ENCODE measurements at regions not wholly inside any gene's neighbourhood (a gene's known extent, or its start where the extent isn't known, plus 50 kb on each side); places are given as distances from the start of the nearest gene placed in this dataset.

DNA sequence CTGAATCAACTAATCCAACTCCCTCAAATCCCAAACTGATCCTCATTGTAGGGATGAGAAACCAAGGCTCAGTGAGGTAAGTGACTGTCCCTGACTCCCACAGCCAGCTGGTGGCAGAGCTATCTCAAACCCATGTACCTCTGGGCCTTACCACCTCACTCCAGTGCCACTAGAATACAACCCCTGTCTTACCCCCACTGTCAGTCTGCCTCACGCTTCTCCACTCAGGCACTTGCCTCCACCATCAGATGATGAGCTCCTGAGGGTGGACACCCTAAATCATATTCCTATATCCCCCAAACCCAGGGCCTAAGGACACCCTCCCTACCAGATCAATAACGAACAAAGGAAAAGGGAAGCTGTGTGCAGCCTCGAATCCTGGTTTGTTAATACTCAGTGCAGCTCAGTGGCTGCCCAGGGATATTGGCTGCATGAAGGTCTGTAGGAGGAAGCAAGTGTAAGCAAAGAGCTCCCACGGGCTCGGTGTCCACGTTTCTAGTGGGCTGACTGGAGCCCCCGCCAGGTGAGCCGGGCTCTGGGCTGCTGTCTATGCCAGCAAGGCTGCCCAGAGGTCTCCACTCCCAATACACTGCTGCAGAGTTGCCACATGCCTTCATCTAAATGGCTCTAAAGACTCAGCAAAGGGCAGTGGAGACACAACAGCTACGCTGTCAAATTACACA, 533.4 kb downstream of the MATN1 start:
- DNase-seq (no peak), ATAC-seq (no peak)
- Mint-ChIP-seq H3K4me3 (no peak overlapping the region), H3K9me3 (no peaks in the 10 kb centered on the region), H3K36me3 (ENCODE audit: insufficient read depth) (no peaks in the 10 kb centered on the region), H3K4me1 (ENCODE audit: low read depth) (peaks cover 27% of the 10 kb centered on the region), H3K27me3 (ENCODE audit: low read depth) (peaks cover 7% of the 10 kb centered on the region)

DNA sequence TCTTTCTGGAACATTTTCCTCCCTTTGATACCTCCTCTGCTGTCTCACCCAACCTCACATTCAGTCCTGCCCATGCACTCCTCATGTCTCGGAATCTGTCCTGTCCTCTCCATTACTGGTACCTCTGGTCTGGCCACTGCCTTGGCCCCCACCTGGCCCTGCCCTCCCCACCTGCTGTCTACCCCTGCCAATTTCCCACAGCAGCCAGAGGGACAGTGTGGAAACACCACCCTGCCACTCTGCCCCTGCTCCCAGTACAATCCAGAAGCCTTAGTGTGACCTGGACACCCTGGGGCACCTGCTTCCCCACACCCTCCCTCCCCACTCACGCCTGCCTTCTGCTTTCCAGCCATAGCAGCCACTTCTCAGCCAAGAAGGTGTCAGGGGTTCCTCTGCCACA, 534.4 kb downstream of the MATN1 start:
- H3K27me3 Mint-ChIP-seq (ENCODE audit: low read depth): peaks cover 7% of the 10 kb centered on the region
- no peaks in the 10 kb centered on the region for H3K9me3 Mint-ChIP-seq
- no peak overlapping the region for H3K4me3 Mint-ChIP-seq
- peaks cover 27% of the 10 kb centered on the region for H3K4me1 Mint-ChIP-seq (ENCODE audit: low read depth)
- H3K36me3 Mint-ChIP-seq (ENCODE audit: insufficient read depth): no peaks in the 10 kb centered on the region
- no peak for ATAC-seq
- no peak for DNase-seq

DNA sequence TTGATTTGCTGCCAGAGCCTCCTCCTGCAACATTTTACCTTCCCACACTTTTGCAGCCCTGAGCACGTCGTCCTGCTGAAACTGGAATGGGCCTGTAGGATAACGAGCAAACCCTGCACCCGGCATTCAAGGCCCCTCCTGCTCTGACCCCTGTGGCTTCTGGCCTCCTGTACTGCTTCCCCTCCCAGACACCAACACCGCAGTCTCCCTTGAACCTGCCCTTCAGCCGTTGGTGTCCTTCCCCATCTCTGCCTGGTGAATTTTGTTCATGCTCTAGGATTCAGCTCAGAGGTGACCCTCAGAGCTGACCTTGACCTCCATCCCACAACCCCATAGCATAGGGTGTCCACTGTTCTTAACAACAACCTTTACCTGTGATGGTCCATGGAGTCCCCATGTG, 535.1 kb downstream of the MATN1 start:
- H3K36me3 Mint-ChIP-seq (ENCODE audit: insufficient read depth): no peaks in the 10 kb centered on the region
- H3K9me3 Mint-ChIP-seq: no peaks in the 10 kb centered on the region
- H3K4me1 Mint-ChIP-seq (ENCODE audit: low read depth): peaks cover 25% of the 10 kb centered on the region
- ATAC-seq: no peak
- peaks cover 7% of the 10 kb centered on the region for H3K27me3 Mint-ChIP-seq (ENCODE audit: low read depth)
- DNase-seq: no peak
- H3K4me3 Mint-ChIP-seq: no peak overlapping the region

DNA sequence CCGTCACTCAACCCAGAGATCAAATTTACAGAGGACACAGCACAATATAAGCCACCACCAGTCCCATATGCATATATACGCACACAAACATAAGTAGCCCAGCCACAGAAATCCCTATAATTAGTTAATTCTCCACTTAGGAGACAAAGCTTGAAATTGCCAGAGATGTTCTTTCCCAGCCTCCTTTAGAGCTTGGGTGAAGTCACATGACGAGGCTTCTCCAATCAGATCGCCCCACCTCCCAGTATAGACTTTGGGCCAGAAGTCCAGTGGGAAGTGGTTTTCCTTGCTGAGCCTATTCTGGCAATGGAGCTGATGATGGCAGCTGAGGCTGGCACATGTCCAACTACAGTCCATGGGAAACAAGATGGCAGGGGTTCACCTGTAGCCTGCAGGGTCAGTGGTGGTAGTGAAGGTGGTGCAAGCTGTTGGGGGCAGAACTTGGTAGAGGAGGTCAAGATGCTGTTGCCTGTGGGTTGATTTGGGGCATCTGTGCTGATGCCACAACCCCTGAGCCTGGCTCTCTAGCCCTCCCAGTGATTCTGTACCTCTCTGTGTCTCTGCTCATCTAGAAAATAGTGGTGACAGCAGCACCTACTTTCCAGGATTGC, 535.9 kb downstream of the MATN1 start:
- ATAC-seq (no peak), DNase-seq (no peak)
- Mint-ChIP-seq H3K36me3 (ENCODE audit: insufficient read depth) (no peaks in the 10 kb centered on the region), H3K9me3 (no peaks in the 10 kb centered on the region), H3K4me3 (no peak overlapping the region), H3K27me3 (ENCODE audit: low read depth) (peaks cover 10% of the 10 kb centered on the region), H3K4me1 (ENCODE audit: low read depth) (peaks cover 25% of the 10 kb centered on the region)

DNA sequence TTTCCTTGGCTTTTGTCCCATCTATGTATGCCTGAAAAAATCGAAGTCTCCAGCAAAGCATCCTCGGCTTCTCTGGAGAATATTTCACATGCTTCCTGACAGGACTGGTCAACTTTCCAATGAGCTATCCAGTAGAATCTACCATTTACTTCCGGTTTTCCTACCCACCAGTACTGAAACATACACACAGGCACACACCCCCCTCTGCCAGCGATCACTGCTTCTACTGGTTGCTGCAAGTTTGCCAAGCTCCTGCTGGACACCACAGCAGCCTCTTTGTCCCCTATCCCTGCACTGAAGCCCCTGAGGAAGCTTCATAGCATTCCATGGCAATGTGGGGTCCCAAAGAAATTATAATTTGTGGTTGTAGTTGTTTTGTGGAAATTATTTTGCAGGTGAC, 536.8 kb downstream of the MATN1 start:
- no peaks in the 10 kb centered on the region for H3K9me3 Mint-ChIP-seq
- peaks cover 21% of the 10 kb centered on the region for H3K4me1 Mint-ChIP-seq (ENCODE audit: low read depth)
- DNase-seq: no peak
- peaks cover 12% of the 10 kb centered on the region for H3K27me3 Mint-ChIP-seq (ENCODE audit: low read depth)
- H3K36me3 Mint-ChIP-seq (ENCODE audit: insufficient read depth): no peaks in the 10 kb centered on the region
- ATAC-seq: no peak
- H3K4me3 Mint-ChIP-seq: no peak overlapping the region

DNA sequence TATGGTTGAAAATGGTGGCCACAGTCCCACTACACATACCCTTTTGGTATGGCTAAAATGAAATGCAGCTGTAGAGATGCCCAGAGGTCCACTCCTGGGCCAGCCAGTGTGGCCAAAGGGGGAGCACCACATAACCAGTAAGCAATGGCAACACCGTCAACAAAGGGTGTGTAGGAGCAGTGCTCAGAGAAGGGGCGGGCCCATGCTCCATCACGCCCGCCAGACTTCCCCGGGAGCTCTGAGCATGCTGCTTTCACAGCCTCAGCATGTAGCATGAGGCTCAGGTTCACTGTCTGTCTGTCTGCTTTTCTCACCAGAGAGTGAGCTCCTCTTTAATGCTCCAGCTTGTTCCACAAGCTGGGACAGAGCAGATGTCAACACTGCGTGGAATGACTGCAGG, 537.6 kb downstream of the MATN1 start:
- Mint-ChIP-seq H3K36me3 (ENCODE audit: insufficient read depth) (no peaks in the 10 kb centered on the region), H3K27me3 (ENCODE audit: low read depth) (peaks cover 12% of the 10 kb centered on the region), H3K4me1 (ENCODE audit: low read depth) (peaks cover 16% of the 10 kb centered on the region), H3K4me3 (no peak overlapping the region), H3K9me3 (no peaks in the 10 kb centered on the region)
- no peak for DNase-seq
- ATAC-seq: no peak

DNA sequence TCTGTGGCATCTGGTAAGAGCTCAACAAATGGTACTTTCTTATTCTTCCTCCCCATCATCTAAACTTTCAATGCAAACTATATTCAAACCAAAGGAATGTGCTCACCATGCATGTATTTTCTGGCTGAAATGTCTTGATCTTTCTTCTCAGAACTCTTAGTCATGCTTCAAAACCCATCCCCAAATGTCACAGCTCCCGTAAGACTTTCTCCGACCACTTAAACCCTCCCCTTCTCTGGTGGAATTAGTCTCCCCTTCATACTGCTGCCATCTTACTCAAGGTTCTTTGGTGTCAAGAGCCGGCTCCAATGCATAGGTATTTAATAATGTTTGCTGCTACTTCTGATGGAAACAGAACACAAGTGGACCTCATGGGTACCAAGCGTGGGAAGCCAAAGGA, 538.1 kb downstream of the MATN1 start:
- Mint-ChIP-seq H3K9me3 (no peaks in the 10 kb centered on the region), H3K27me3 (ENCODE audit: low read depth) (peaks cover 12% of the 10 kb centered on the region), H3K4me3 (no peak overlapping the region), H3K4me1 (ENCODE audit: low read depth) (peaks cover 11% of the 10 kb centered on the region), H3K36me3 (ENCODE audit: insufficient read depth) (no peaks in the 10 kb centered on the region)
- ATAC-seq: no peak
- DNase-seq: no peak

DNA sequence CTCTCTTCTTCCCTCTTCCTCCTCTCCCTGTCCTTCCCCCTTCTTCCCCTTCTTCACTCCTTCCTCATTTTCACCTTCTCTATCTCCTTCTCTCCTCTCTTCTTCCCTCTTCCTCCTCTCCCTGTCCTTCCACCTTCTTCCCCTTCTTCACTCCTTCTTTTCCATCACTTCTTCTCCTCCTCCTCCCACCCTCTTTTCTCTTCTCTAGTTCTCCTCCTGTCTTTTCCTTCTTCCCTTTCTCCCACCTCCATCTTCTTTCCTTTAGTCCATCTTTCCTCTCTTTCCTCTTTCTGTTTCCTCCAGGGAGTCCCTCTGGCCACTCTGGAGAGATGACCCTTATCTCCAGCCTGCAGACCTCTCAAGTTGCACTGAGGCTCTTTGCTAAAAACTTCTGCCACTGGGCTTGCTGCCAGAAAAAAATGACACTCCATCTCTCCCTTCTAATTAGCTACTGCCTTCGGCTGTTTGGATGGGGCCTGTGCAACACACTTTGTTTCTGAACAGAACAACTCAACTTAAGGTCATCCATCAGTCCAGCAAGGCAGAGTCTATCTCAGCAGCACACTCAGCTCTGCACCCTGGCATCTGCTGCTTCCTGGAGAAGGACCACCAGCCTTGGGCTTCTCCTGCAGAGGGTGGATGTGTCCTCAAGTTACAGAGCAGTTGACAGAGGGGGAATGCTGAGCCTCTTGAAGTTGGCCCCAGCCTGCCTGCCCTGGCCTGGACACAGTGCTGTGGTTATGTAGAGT, 538.8 kb downstream of the MATN1 start:
- no peak overlapping the region for H3K4me3 Mint-ChIP-seq
- DNase-seq (no peak), ATAC-seq (no peak)
- peaks cover 7% of the 10 kb centered on the region for H3K4me1 Mint-ChIP-seq (ENCODE audit: low read depth)
- no peaks in the 10 kb centered on the region for H3K36me3 Mint-ChIP-seq (ENCODE audit: insufficient read depth)
- no peaks in the 10 kb centered on the region for H3K9me3 Mint-ChIP-seq
- H3K27me3 Mint-ChIP-seq (ENCODE audit: low read depth): peaks cover 12% of the 10 kb centered on the region

DNA sequence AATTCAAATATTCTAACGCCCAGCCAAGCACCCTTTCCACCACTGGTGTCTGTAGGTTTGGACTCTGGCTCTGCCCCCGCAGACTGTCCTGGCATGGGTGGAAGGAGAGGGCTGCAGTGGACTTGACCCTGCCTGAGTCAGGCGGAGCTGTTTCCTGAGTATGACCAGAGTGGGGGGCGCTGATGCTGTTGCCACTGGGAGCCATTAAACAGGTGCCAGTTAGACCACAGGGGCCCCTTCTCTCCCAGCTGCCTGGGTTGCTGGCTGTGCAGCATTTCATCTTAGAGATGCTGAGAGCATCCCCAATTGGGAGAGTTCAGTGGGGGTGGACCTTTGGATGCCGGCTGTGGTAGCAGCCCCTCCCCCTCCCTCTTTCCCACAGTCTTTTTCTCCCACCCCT, 539.5 kb downstream of the MATN1 start:
- no peak overlapping the region for H3K4me3 Mint-ChIP-seq
- H3K9me3 Mint-ChIP-seq: peaks cover 4% of the 10 kb centered on the region
- no peaks in the 10 kb centered on the region for H3K36me3 Mint-ChIP-seq (ENCODE audit: insufficient read depth)
- H3K27me3 Mint-ChIP-seq (ENCODE audit: low read depth): peaks cover 7% of the 10 kb centered on the region
- DNase-seq: no peak
- H3K4me1 Mint-ChIP-seq (ENCODE audit: low read depth): peaks cover 1% of the 10 kb centered on the region
- ATAC-seq: no peak

DNA sequence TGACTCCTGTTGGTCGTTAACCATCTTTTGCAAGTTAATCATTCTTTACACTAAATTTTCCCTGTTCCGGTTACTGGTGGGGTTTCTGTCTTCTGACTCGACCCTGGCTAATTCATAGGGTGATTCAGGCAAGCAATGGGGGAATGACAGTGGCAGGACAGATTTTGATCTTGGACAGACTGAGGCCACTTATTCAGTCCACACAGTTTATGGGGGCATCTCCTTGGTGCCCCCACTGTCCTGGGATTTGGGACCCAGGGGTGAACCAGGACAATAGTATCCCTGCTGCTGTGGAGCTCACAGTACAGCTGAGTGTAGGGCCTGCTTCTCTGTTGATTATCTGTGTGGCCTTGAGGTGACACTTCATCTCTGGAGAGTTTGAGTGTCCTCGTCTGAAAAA, 540.4 kb downstream of the MATN1 start:
- ATAC-seq (no peak), DNase-seq (no peak)
- H3K9me3 Mint-ChIP-seq: peaks cover 4% of the 10 kb centered on the region
- H3K4me1 Mint-ChIP-seq (ENCODE audit: low read depth): no peaks in the 10 kb centered on the region
- peaks cover 5% of the 10 kb centered on the region for H3K27me3 Mint-ChIP-seq (ENCODE audit: low read depth)
- H3K36me3 Mint-ChIP-seq (ENCODE audit: insufficient read depth): no peaks in the 10 kb centered on the region
- no peak overlapping the region for H3K4me3 Mint-ChIP-seq

DNA sequence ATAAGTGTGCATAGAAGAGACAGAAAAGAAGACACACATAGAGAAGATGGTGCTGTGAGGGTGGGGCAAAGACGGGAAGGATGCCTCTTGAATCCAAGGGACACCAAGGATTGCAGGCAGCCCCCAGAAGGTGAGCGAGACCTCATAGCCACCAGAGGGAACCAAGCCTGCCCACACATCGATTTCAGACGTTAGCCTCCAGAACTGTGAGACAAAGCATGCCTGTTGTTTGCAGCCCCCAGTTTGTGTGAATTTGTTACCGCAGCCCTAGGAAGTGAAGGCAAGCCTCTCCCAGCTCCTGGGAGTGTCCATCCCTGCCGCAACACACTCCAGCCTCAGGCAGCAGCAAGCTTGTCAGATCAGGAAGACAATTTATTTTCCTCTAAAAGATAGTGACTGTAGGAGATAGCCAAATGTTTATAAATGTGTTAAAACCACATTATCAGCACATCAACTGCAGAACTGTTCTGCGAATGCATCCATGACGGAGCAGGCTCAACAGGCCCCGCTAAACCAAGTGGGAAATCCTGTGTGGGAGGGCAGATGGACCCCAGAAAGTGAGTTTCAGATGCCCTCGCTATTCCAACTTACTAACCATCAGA, 543.3 kb downstream of the MATN1 start:
- no peaks in the 10 kb centered on the region for H3K4me1 Mint-ChIP-seq (ENCODE audit: low read depth)
- H3K36me3 Mint-ChIP-seq (ENCODE audit: insufficient read depth): no peaks in the 10 kb centered on the region
- no peak overlapping the region for H3K4me3 Mint-ChIP-seq
- H3K27me3 Mint-ChIP-seq (ENCODE audit: low read depth): peaks cover 11% of the 10 kb centered on the region
- no peak for ATAC-seq
- H3K9me3 Mint-ChIP-seq: peaks cover 14% of the 10 kb centered on the region
- no peak for DNase-seq

DNA sequence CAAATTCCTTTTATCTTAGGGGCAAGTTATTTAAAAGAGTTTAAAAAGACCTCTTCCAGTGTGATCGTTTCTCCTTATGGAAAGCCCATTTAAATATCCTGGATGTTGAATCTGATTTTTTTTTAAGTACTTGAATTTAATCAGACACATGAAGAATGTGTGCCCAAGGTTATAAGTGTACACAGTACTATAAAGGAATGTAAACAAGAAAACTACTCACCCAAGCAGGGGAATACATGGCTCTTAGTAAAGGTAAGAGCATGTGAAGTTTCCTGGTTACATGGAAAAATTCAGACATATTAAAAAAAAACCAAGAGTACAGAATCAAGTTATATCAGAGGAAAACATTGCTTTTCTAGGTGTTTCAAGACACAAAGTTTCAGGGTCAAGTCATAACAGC, 546.9 kb downstream of the MATN1 start:
- no peaks in the 10 kb centered on the region for H3K4me1 Mint-ChIP-seq (ENCODE audit: low read depth)
- peaks cover 14% of the 10 kb centered on the region for H3K9me3 Mint-ChIP-seq
- DNase-seq: no peak
- no peaks in the 10 kb centered on the region for H3K36me3 Mint-ChIP-seq (ENCODE audit: insufficient read depth)
- ATAC-seq: no peak
- no peak overlapping the region for H3K4me3 Mint-ChIP-seq
- H3K27me3 Mint-ChIP-seq (ENCODE audit: low read depth): peaks cover 9% of the 10 kb centered on the region

DNA sequence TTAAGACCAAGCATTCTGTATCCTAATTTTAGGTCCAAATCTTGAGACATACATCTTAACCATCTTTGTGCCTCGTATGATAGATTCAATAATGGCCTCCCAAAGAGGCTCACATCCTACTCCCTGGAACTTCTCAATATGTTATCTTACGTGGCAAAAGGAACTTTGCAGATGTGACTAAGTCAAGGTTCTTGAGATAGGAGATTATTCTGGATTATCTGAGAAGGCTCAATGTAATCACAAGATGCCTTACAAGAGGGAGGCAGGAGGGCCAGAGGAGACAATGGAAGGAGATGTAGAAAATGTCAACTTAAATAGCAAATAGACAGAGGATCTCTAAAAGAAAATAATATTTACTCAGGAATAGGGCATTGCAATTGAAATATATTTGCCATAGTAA, 548.9 kb downstream of the MATN1 start:
- DNase-seq: no peak
- Mint-ChIP-seq H3K4me3 (no peak overlapping the region), H3K4me1 (ENCODE audit: low read depth) (no peaks in the 10 kb centered on the region), H3K27me3 (ENCODE audit: low read depth) (peaks cover 9% of the 10 kb centered on the region), H3K36me3 (ENCODE audit: insufficient read depth) (no peaks in the 10 kb centered on the region), H3K9me3 (peaks cover 14% of the 10 kb centered on the region)
- ATAC-seq: no peak

DNA sequence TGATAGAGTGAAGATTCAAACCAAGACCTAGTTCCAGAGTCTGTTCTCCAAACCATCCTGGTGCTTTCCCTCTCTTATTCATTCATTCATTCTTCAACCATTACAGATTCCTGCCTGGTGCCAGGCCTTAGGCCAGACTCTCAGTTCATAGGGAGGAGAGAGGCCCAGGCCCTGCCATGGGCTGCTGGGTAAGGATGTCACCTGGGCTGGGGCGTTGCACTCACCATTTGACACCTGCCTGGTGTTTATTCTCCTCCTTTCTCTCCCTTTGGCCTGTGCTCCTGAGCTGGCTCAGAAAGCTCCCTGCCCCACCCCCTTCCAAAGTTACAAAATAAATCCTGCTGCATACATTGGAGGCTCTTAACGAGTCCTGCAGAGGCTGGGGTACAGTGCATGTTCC, 549.8 kb downstream of the MATN1 start:
- H3K36me3 Mint-ChIP-seq (ENCODE audit: insufficient read depth): no peaks in the 10 kb centered on the region
- peaks cover 10% of the 10 kb centered on the region for H3K9me3 Mint-ChIP-seq
- ATAC-seq: no peak
- no peaks in the 10 kb centered on the region for H3K4me1 Mint-ChIP-seq (ENCODE audit: low read depth)
- peaks cover 9% of the 10 kb centered on the region for H3K27me3 Mint-ChIP-seq (ENCODE audit: low read depth)
- H3K4me3 Mint-ChIP-seq: no peak overlapping the region
- no peak for DNase-seq

DNA sequence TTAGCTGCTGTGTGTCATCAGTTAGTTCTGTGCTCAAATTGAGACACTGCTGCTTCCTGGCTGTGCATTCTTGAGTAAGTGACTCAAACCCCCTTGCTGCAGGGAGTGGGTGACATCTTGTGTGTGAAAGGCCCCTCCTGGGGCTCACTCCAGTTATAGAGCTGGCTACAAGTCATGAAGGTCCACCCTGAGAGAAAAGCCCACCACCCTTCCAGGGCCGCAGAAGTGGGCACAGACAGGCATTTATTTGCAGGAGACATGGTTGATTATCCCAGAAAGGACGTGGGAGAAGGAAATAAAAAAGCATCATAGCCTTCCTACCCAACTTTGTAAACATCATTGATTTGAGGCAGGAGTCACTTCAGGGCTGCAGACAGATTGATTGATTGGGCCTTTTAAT, 550.6 kb downstream of the MATN1 start:
- ATAC-seq: no peak
- Mint-ChIP-seq H3K4me1 (ENCODE audit: low read depth) (no peaks in the 10 kb centered on the region), H3K36me3 (ENCODE audit: insufficient read depth) (no peaks in the 10 kb centered on the region), H3K27me3 (ENCODE audit: low read depth) (peaks cover 9% of the 10 kb centered on the region), H3K9me3 (peaks cover 10% of the 10 kb centered on the region), H3K4me3 (no peak overlapping the region)
- no peak for DNase-seq

All from activated T-cell treated with anti-CD3 and anti-CD28 coated beads, Interleukin-2, amount 50 U/mL, for 4 hours (primary cell).